ENCODE measurements at regions not wholly inside any gene's neighbourhood (a gene's known extent, or its start where the extent isn't known, plus 50 kb on each side); places are given as distances from the start of the nearest gene placed in this dataset.

DNA sequence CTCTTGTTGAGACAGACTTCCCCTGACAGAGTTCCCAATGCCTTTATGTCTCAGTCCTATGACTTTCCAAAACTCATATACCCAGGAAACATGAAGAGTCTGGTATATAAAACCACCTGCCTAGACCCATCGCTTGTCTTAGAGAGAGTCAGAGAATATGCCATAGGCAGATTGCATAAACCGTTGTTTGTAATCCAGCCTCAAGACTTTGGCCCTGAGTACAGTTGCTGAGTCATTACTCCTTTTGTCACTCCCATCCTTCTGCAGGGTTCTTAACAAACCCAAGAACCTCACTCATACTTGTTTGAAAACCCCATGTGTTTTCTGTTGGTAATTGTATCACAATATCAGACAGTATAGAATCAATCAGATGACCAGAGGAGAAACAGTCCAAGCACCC is 616.3 kb downstream of the SLCO4C1 start:
- Histone ChIP-seq H2BK15ac (replicated peaks; ENCODE audit: low read depth) (no peak overlapping the region), H3K27ac (ENCODE audit: low read depth, low read length) (no peak overlapping the region), H2BK120ac (ENCODE audit: low read depth, low read length) (no peak overlapping the region), H3K9ac (ENCODE audit: low read length) (no peak overlapping the region), H4K5ac (ENCODE audit: low read length) (no peak overlapping the region), H3K4me2 (ENCODE audit: low read length) (no peak overlapping the region), H3K36me3 (ENCODE audit: control insufficient read depth, insufficient read depth, low read length) (no peaks in the 10 kb centered on the region), H3K4me3 (ENCODE audit: low read length) (no peak overlapping the region), H3K79me2 (ENCODE audit: control insufficient read depth, insufficient read depth, low read length) (no peaks in the 10 kb centered on the region), H3K79me1 (ENCODE audit: low read length) (no peaks in the 10 kb centered on the region), H4K8ac (ENCODE audit: low read depth, low read length) (no peak overlapping the region), H3K18ac (ENCODE audit: low read length) (peak overlapping the region; percentile 39), H3K27me3 (ENCODE audit: insufficient read depth, low read length, poor library complexity) (no peaks in the 10 kb centered on the region), H3K23ac (ENCODE audit: low read length) (no peak overlapping the region), H2BK5ac (ENCODE audit: low read length) (no peak overlapping the region), H3K4ac (ENCODE audit: low read depth, low read length) (no peak overlapping the region), H3K4me1 (ENCODE audit: control insufficient read depth, low read depth, low read length) (peaks cover 3% of the 10 kb centered on the region), H3K56ac (ENCODE audit: low read length) (no peak overlapping the region), H2AK5ac (ENCODE audit: low read length) (no peak overlapping the region)
- no CpG with 5 or more reads among the region's 2 CpGs for WGBS (ENCODE audit: extremely low coverage, insufficient coverage, low lambda C conversion rate)
- peak; percentile 9 for DNase-seq

DNA sequence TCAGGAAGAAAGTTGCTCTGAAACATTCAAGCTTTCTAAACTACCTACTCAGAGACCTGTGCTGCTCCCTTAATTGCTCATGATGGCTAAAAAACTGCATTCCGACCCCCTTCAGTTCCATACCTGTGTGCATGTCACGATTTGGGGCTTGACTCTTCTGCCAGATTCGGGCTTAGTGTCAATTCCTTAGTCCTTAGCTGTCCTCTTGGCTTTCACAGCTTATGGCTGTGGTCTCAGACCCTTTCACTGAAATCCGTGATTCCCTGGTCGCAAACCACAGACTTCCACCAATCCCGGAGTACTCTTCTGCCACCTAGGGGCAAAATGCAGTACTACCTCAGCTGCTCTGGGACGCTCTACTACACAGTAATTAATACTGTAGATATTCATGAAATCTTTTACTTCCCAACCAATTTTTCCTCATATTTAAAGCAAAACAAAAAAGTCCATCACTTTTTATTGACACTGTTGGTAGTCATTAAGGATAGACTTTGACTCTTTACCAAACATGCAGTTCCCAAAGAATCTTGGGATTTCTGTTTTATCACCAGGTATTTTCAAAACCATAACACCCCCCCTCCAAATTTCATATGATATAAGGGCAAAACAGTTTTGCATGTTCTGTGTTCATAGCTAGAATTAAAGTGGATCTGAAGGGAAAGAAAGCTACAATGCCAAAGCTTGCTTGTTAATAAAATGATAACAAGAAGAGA is 617.4 kb downstream of the SLCO4C1 start:
- Histone ChIP-seq H3K79me2 (ENCODE audit: control insufficient read depth, insufficient read depth, low read length) (no peaks in the 10 kb centered on the region), H3K4me2 (ENCODE audit: low read length) (peak overlapping the region; percentile 25), H3K27ac (ENCODE audit: low read depth, low read length) (peak overlapping the region; percentile 53), H3K36me3 (ENCODE audit: control insufficient read depth, insufficient read depth, low read length) (no peaks in the 10 kb centered on the region), H4K8ac (ENCODE audit: low read depth, low read length) (no peak overlapping the region), H3K56ac (ENCODE audit: low read length) (peak overlapping the region; percentile 75), H2BK15ac (replicated peaks; ENCODE audit: low read depth) (no peak overlapping the region), H3K4me3 (ENCODE audit: low read length) (no peak overlapping the region), H3K27me3 (ENCODE audit: insufficient read depth, low read length, poor library complexity) (no peaks in the 10 kb centered on the region), H3K23ac (ENCODE audit: low read length) (no peak overlapping the region), H3K9ac (ENCODE audit: low read length) (no peak overlapping the region), H2BK120ac (ENCODE audit: low read depth, low read length) (peak overlapping the region; percentile 45), H4K5ac (ENCODE audit: low read length) (no peak overlapping the region), H2AK5ac (ENCODE audit: low read length) (no peak overlapping the region), H3K4me1 (ENCODE audit: control insufficient read depth, low read depth, low read length) (peaks cover 3% of the 10 kb centered on the region), H2BK5ac (ENCODE audit: low read length) (no peak overlapping the region), H3K4ac (ENCODE audit: low read depth, low read length) (no peak overlapping the region), H3K79me1 (ENCODE audit: low read length) (no peaks in the 10 kb centered on the region), H3K18ac (ENCODE audit: low read length) (peak overlapping the region; percentile 45)
- peak; percentile 88 for DNase-seq
- no CpG with 5 or more reads among the region's 7 CpGs for WGBS (ENCODE audit: extremely low coverage, insufficient coverage, low lambda C conversion rate)

DNA sequence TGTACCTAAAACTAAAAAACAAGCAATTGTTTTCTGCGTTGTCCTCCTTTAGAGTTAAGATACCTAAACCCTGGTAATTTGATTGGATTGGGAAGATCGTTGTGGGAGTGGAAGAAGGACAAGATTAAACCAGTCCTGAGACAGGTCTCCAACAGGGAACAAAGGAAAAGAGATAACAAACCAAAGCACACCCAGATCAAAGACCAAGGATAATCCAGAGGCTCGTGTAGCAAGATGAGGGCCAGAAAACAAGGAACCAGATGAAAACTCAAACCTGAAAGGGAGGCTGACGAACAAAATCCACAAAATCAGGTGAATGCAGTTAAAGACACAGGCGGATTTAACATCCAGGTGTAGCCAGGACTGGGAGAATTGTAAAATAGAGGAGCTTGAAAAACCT is 618.1 kb downstream of the SLCO4C1 start:
- no peak overlapping the region for H3K23ac ChIP-seq (ENCODE audit: low read length)
- H3K56ac ChIP-seq (ENCODE audit: low read length) = no peak overlapping the region
- H3K79me1 ChIP-seq (ENCODE audit: low read length) = no peaks in the 10 kb centered on the region
- no peaks in the 10 kb centered on the region for H3K36me3 ChIP-seq (ENCODE audit: control insufficient read depth, insufficient read depth, low read length)
- no peak overlapping the region for H3K4me3 ChIP-seq (ENCODE audit: low read length)
- no peak overlapping the region for H2BK15ac ChIP-seq (replicated peaks; ENCODE audit: low read depth)
- H3K4me2 ChIP-seq (ENCODE audit: low read length) = no peak overlapping the region
- H3K18ac ChIP-seq (ENCODE audit: low read length) = peak overlapping the region; percentile 45
- no peak overlapping the region for H2AK5ac ChIP-seq (ENCODE audit: low read length)
- H3K27ac ChIP-seq (ENCODE audit: low read depth, low read length) = peak overlapping the region; percentile 53
- no CpG with 5 or more reads among the region's 5 CpGs for WGBS (ENCODE audit: extremely low coverage, insufficient coverage, low lambda C conversion rate)
- no peak overlapping the region for H4K8ac ChIP-seq (ENCODE audit: low read depth, low read length)
- H4K5ac ChIP-seq (ENCODE audit: low read length) = no peak overlapping the region
- no peak overlapping the region for H3K4ac ChIP-seq (ENCODE audit: low read depth, low read length)
- no peaks in the 10 kb centered on the region for H3K79me2 ChIP-seq (ENCODE audit: control insufficient read depth, insufficient read depth, low read length)
- H2BK120ac ChIP-seq (ENCODE audit: low read depth, low read length) = peak overlapping the region; percentile 45
- peak; percentile 86 for DNase-seq
- no peak overlapping the region for H2BK5ac ChIP-seq (ENCODE audit: low read length)
- peaks cover 3% of the 10 kb centered on the region for H3K4me1 ChIP-seq (ENCODE audit: control insufficient read depth, low read depth, low read length)
- H3K9ac ChIP-seq (ENCODE audit: low read length) = no peak overlapping the region
- no peaks in the 10 kb centered on the region for H3K27me3 ChIP-seq (ENCODE audit: insufficient read depth, low read length, poor library complexity)

DNA sequence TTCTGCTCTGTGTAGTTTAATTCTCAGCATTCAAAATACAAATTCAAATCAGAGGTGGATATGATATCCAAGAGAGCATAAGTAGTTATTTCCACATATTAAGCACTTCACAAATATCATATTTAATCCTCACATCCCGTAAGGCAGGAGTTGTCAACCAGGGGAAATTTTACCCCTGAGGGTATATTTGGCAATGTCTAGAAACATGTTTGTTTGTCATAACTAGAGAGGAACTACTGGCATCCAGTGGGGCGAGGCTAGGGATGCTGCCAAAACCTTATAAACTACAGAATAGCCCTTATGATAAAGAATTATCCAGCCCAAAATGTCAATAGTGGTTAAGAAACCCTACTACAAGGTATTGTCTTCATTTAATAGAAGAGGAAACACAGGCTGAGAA is 619.4 kb downstream of the SLCO4C1 start:
- Histone ChIP-seq H3K4me3 (ENCODE audit: low read length) (no peak overlapping the region), H3K9ac (ENCODE audit: low read length) (no peak overlapping the region), H3K56ac (ENCODE audit: low read length) (no peak overlapping the region), H2BK15ac (replicated peaks; ENCODE audit: low read depth) (no peak overlapping the region), H3K23ac (ENCODE audit: low read length) (no peak overlapping the region), H3K18ac (ENCODE audit: low read length) (no peak overlapping the region), H3K79me1 (ENCODE audit: low read length) (no peaks in the 10 kb centered on the region), H2BK120ac (ENCODE audit: low read depth, low read length) (no peak overlapping the region), H3K27ac (ENCODE audit: low read depth, low read length) (no peak overlapping the region), H2BK5ac (ENCODE audit: low read length) (no peak overlapping the region), H2AK5ac (ENCODE audit: low read length) (no peak overlapping the region), H3K4me1 (ENCODE audit: control insufficient read depth, low read depth, low read length) (peaks cover 3% of the 10 kb centered on the region), H3K4me2 (ENCODE audit: low read length) (no peak overlapping the region), H3K27me3 (ENCODE audit: insufficient read depth, low read length, poor library complexity) (no peaks in the 10 kb centered on the region), H3K36me3 (ENCODE audit: control insufficient read depth, insufficient read depth, low read length) (no peaks in the 10 kb centered on the region), H4K8ac (ENCODE audit: low read depth, low read length) (no peak overlapping the region), H4K5ac (ENCODE audit: low read length) (no peak overlapping the region), H3K4ac (ENCODE audit: low read depth, low read length) (no peak overlapping the region), H3K79me2 (ENCODE audit: control insufficient read depth, insufficient read depth, low read length) (no peaks in the 10 kb centered on the region)
- no peak for DNase-seq
- WGBS (ENCODE audit: extremely low coverage, insufficient coverage, low lambda C conversion rate) = no CpG with 5 or more reads among the region's 2 CpGs

DNA sequence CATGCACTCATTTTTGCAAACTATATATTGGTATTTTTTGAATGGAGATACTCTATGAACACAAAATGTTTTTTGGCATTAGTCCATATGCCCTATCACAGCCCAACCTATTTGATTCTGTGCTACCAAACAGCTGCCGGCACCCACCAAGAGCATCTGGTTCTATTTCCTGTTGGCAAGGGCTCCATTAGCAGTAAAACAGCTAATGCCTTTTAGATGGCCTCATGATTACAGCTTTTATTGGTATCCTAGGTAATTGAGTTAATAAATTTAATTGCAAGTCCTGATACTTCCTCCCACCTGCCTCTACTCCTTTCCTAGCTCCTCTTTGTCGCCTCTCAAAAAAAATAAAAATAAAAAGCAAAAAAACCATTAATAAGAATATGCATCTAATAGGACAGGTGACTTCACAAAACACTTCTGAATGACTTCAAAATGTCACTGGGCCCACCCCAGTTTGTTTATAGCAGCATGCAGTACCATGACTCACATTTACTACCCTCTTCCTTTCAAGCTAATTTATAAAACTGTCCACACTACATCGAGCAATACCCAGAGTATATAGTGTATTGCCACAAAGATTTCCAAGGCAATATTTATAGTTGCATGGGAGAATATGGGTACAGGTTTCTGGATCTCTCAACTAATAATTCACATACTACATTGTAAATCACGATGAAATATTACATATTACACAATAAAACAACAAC is 620.4 kb downstream of the SLCO4C1 start:
- H3K36me3 ChIP-seq (ENCODE audit: control insufficient read depth, insufficient read depth, low read length) = no peaks in the 10 kb centered on the region
- no peak overlapping the region for H2BK5ac ChIP-seq (ENCODE audit: low read length)
- H3K4me2 ChIP-seq (ENCODE audit: low read length) = no peak overlapping the region
- H3K23ac ChIP-seq (ENCODE audit: low read length) = no peak overlapping the region
- no peaks in the 10 kb centered on the region for H3K79me2 ChIP-seq (ENCODE audit: control insufficient read depth, insufficient read depth, low read length)
- H3K27ac ChIP-seq (ENCODE audit: low read depth, low read length) = no peak overlapping the region
- DNase-seq = no peak
- no peak overlapping the region for H4K5ac ChIP-seq (ENCODE audit: low read length)
- H3K18ac ChIP-seq (ENCODE audit: low read length) = no peak overlapping the region
- H2BK120ac ChIP-seq (ENCODE audit: low read depth, low read length) = no peak overlapping the region
- no peaks in the 10 kb centered on the region for H3K27me3 ChIP-seq (ENCODE audit: insufficient read depth, low read length, poor library complexity)
- no peak overlapping the region for H3K56ac ChIP-seq (ENCODE audit: low read length)
- no peaks in the 10 kb centered on the region for H3K79me1 ChIP-seq (ENCODE audit: low read length)
- H4K8ac ChIP-seq (ENCODE audit: low read depth, low read length) = no peak overlapping the region
- H2BK15ac ChIP-seq (replicated peaks; ENCODE audit: low read depth) = no peak overlapping the region
- no peak overlapping the region for H2AK5ac ChIP-seq (ENCODE audit: low read length)
- H3K4me1 ChIP-seq (ENCODE audit: control insufficient read depth, low read depth, low read length) = peaks cover 3% of the 10 kb centered on the region
- no peak overlapping the region for H3K9ac ChIP-seq (ENCODE audit: low read length)
- no peak overlapping the region for H3K4ac ChIP-seq (ENCODE audit: low read depth, low read length)
- H3K4me3 ChIP-seq (ENCODE audit: low read length) = no peak overlapping the region
- WGBS (ENCODE audit: extremely low coverage, insufficient coverage, low lambda C conversion rate) = no CpG with 5 or more reads among the region's 4 CpGs

Data from mesendoderm (in vitro differentiated cells).